Epithelial cell of esophagus (primary cell): ENCODE measurements at regions not wholly inside any gene's neighbourhood (a gene's known extent, or its start where the extent isn't known, plus 50 kb on each side); places are given as distances from the start of the nearest gene placed in this dataset.
A peak's percentile ranks its signal among the peaks of the same experiment; 100 is the strongest.
"Not testable (repeated sequence)": the region's sequence is repeated elsewhere in the genome, so short reads cannot be mapped to it uniquely, and the experiment has no call there.

ENCODE experiments used
- DNase-seq: peaks from one replicate; pipeline ENCODE4 v3.0.0; 2010; ENCODE audit warnings: low read depth
- H3K4me3 ChIP-seq: 2 replicates; pipeline ENCODE4 v1.5.1; 2011; ENCODE audit warnings: mild to moderate bottlenecking, low read length, control low read depth
- TF ChIP-seq, protein P1 (sequence below): IDR thresholded peaks from 2 replicates; pipeline ENCODE4 v1.5.1; 2011; ENCODE audit warnings: low read depth, mild to moderate bottlenecking, low read length, control low read depth, inconsistent platforms; ENCODE audit not compliant: insufficient read depth; ENCODE audit errors: missing control alignments

DNA sequence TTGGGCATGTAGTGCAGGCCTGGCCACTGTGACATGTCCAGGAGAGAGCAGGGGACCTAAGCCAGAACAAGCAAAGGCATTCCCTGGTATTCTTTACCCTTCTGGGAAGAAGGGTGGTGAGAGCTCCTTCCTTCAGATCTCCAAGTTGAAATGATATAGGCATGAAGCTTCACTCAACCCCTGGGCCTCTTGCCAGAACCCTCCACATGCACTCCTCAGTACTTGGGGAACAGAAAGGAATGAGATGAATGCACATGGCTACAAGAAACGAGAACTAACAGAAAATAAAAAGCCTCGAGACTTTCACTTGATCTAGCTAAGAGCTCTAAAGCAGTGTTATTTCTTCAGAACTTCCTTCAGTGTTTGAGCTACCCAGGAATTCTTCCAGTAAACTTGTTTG lies 262.2 kb downstream of the ETV1 start:
- DNase-seq = no peak
- H3K4me3 ChIP-seq = no peak overlapping the region
- TF ChIP-seq, protein P1, sequence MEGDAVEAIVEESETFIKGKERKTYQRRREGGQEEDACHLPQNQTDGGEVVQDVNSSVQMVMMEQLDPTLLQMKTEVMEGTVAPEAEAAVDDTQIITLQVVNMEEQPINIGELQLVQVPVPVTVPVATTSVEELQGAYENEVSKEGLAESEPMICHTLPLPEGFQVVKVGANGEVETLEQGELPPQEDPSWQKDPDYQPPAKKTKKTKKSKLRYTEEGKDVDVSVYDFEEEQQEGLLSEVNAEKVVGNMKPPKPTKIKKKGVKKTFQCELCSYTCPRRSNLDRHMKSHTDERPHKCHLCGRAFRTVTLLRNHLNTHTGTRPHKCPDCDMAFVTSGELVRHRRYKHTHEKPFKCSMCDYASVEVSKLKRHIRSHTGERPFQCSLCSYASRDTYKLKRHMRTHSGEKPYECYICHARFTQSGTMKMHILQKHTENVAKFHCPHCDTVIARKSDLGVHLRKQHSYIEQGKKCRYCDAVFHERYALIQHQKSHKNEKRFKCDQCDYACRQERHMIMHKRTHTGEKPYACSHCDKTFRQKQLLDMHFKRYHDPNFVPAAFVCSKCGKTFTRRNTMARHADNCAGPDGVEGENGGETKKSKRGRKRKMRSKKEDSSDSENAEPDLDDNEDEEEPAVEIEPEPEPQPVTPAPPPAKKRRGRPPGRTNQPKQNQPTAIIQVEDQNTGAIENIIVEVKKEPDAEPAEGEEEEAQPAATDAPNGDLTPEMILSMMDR = no peak

DNA sequence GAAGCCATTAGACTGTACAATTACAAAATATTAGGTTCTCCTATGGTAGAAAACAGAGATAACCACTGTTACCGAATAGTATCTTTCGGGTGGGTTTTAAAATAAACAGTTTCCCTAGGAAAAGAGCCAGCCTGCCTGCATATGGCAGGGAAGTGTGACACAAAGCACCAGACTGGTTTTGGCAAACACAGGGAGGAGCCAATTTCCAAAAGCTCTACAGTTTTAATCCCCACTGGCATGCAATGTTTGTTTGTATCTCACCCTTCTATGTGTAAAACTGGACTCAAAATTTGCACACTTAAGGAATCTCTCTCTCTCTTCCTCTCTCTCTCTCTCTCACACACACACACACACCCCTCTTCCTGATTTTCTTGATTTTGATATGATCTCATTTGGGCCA lies 261.7 kb downstream of the ETV1 start:
- H3K4me3 ChIP-seq = no peak overlapping the region
- TF ChIP-seq, protein P1 = no peak
- DNase-seq = no peak

DNA sequence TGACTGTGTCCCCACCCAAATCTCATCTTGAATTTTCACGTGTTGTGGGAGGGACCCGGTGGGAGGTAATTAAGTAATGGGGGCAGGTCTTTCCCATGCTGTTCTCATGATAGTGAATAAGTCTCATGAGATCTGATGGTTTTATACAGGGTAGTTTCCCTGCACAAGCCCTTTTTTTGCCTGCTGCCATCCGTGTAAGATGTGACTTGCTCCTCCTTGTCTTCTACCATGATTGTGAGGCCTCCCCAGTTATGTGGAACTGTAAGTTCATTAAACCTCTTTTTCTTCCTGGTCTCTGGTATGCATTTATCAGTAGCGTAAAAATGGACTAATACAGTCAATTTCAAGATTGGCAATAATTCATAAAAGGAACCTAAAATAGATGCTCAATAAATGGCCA lies 261.0 kb downstream of the ETV1 start:
- not testable (repeated sequence) for H3K4me3 ChIP-seq, DNase-seq

GRCh38 chr7:13731643-13732042 lies 257.8 kb downstream of the ETV1 start:
- TF ChIP-seq, protein P1 = no peak
- H3K4me3 ChIP-seq = no peak overlapping the region
- no peak for DNase-seq

DNA sequence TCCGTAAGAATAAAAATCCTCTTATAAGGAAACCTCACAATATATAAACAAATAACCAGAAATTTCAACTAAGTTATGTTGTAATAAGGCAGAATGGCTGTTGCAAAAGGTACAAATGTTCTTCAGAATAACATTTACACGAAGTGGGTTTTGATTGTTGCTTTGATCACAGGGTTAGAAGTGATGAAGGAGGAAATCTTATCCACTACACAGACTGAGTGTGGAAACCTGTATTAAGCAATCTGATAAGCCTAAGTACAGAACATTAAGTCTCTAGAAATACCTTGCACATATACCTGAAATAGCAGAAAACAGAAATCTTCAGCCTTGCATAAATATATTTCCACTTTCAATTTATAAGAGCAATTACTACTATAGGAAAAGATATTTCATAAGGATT lies 251.9 kb downstream of the ETV1 start:
- TF ChIP-seq, protein P1 = no peak
- DNase-seq = no peak

GRCh38 chr7:13742126-13742525 lies 247.3 kb downstream of the ETV1 start:
- H3K4me3 ChIP-seq = no peak overlapping the region
- no peak for DNase-seq
- TF ChIP-seq, protein P1 = no peak

More for the DNA sequence above, 251.9 kb downstream of the ETV1 start:
- no peak overlapping the region for H3K4me3 ChIP-seq

GRCh38 chr7:13742811-13743210 lies 246.7 kb downstream of the ETV1 start:
- H3K4me3 ChIP-seq = no peak overlapping the region
- peak; percentile 69 for DNase-seq
- TF ChIP-seq, protein P1 = peak; percentile 63

DNA sequence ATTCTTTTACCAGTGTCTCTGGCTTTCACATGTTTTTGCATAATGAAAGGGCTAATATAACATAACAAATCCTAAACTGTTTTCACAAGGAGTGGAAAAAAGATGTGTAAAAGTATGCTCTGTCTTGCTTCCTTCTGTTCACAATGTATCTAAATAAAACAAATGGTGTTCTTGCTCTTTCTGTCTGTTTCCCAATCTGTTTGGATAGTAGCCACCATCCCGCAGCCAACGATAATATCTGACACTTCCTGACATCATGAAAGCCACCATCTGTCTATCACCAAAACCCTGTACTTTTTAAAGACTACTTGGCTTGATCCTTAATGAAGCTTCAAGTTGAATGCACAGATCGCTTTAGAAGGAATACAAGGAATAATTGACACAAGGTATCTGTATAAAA lies 246.2 kb downstream of the ETV1 start:
- no peak for DNase-seq

More for the DNA sequence above, 246.2 kb downstream of the ETV1 start:
- TF ChIP-seq, protein P1 = no peak
- H3K4me3 ChIP-seq = no peak overlapping the region
